ENCODE measurements at regions not wholly inside any gene's neighbourhood (a gene's known extent, or its start where the extent isn't known, plus 50 kb on each side); places are given as distances from the start of the nearest gene placed in this dataset.

- no peaks in the 10 kb centered on the region for H4K20me1 ChIP-seq (ENCODE audit: insufficient read depth, low read length)
- no peaks in the 10 kb centered on the region for H3K4me1 ChIP-seq (ENCODE audit: insufficient read depth, low read length)
- no peak for TF ChIP-seq CTCF (IDR thresholded peaks at IDR 0.05; ENCODE audit: insufficient read depth, low read depth, low read length)
- no peak for TF ChIP-seq EZH2 (IDR thresholded peaks at IDR 0.05; ENCODE audit: insufficient read depth, low read length)
- H3K27me3 ChIP-seq (ENCODE audit: insufficient read depth, low read length), result no peaks in the 10 kb centered on the region
- H3K4me3 ChIP-seq (ENCODE audit: insufficient read depth, low read depth, low read length), result no peak overlapping the region
- no peaks in the 10 kb centered on the region for H3K9me3 ChIP-seq (ENCODE audit: insufficient read depth, low read depth, low read length)
- DNase-seq (ENCODE audit: low read depth), result no peak
- H3K79me2 ChIP-seq (ENCODE audit: insufficient read depth, low read length), result no peaks in the 10 kb centered on the region
- Mint-ChIP-seq H3K27ac (ENCODE audit: unreplicated experiment) (no peak overlapping the region), H3K4me1 (ENCODE audit: low read depth, unreplicated experiment) (peaks cover 10% of the 10 kb centered on the region), H3K9me3 (ENCODE audit: unreplicated experiment) (no peaks in the 10 kb centered on the region), H3K4me3 (ENCODE audit: unreplicated experiment) (no peak overlapping the region), H3K36me3 (ENCODE audit: low read depth, unreplicated experiment) (no peaks in the 10 kb centered on the region), H3K27me3 (ENCODE audit: low read depth, unreplicated experiment) (no peaks in the 10 kb centered on the region)
- no peak overlapping the region for H3K4me2 ChIP-seq (ENCODE audit: low read length)
- H3K27ac ChIP-seq (ENCODE audit: low read depth, low read length), result no peak overlapping the region
- H2AFZ ChIP-seq (ENCODE audit: low read depth, low read length), result no peak overlapping the region
- no peaks in the 10 kb centered on the region for H3K36me3 ChIP-seq (ENCODE audit: insufficient read depth, low read length)
- no peak for FAIRE-seq
- no peak overlapping the region for H3K9ac ChIP-seq (ENCODE audit: low read length)
Measured at GRCh38 chr13:59012731-59013130, 1151.0 kb downstream of the DIAPH3 start.

- H4K20me1 ChIP-seq (ENCODE audit: insufficient read depth, low read length), result no peaks in the 10 kb centered on the region
- no peak for TF ChIP-seq EZH2 (IDR thresholded peaks at IDR 0.05; ENCODE audit: insufficient read depth, low read length)
- TF ChIP-seq CTCF (IDR thresholded peaks at IDR 0.05; ENCODE audit: insufficient read depth, low read depth, low read length), result no peak
- Mint-ChIP-seq H3K36me3 (ENCODE audit: low read depth, unreplicated experiment) (no peaks in the 10 kb centered on the region), H3K9me3 (ENCODE audit: unreplicated experiment) (no peaks in the 10 kb centered on the region), H3K4me3 (ENCODE audit: unreplicated experiment) (no peak overlapping the region), H3K27me3 (ENCODE audit: low read depth, unreplicated experiment) (no peaks in the 10 kb centered on the region), H3K27ac (ENCODE audit: unreplicated experiment) (no peak overlapping the region), H3K4me1 (ENCODE audit: low read depth, unreplicated experiment) (peaks cover 10% of the 10 kb centered on the region)
- no peaks in the 10 kb centered on the region for H3K79me2 ChIP-seq (ENCODE audit: insufficient read depth, low read length)
- DNase-seq (ENCODE audit: low read depth) (peak; percentile 45), FAIRE-seq (no peak)
- H3K4me3 ChIP-seq (ENCODE audit: insufficient read depth, low read depth, low read length), result no peak overlapping the region
- H2AFZ ChIP-seq (ENCODE audit: low read depth, low read length), result no peak overlapping the region
- no peak overlapping the region for H3K4me2 ChIP-seq (ENCODE audit: low read length)
- H3K27ac ChIP-seq (ENCODE audit: low read depth, low read length), result no peak overlapping the region
- no peaks in the 10 kb centered on the region for H3K27me3 ChIP-seq (ENCODE audit: insufficient read depth, low read length)
- H3K9ac ChIP-seq (ENCODE audit: low read length), result no peak overlapping the region
- no peaks in the 10 kb centered on the region for H3K36me3 ChIP-seq (ENCODE audit: insufficient read depth, low read length)
- no peaks in the 10 kb centered on the region for H3K4me1 ChIP-seq (ENCODE audit: insufficient read depth, low read length)
- no peaks in the 10 kb centered on the region for H3K9me3 ChIP-seq (ENCODE audit: insufficient read depth, low read depth, low read length)
Measured at GRCh38 chr13:59016250-59016649, 1147.5 kb downstream of the DIAPH3 start.

- H3K36me3 Mint-ChIP-seq (ENCODE audit: low read depth, unreplicated experiment), result no peaks in the 10 kb centered on the region
- no peak overlapping the region for H3K27ac ChIP-seq (ENCODE audit: low read depth, low read length)
- no peak overlapping the region for H3K4me3 Mint-ChIP-seq (ENCODE audit: unreplicated experiment)
- no peaks in the 10 kb centered on the region for H3K9me3 Mint-ChIP-seq (ENCODE audit: unreplicated experiment)
- no peaks in the 10 kb centered on the region for H4K20me1 ChIP-seq (ENCODE audit: insufficient read depth, low read length)
- no peaks in the 10 kb centered on the region for H3K27me3 ChIP-seq (ENCODE audit: insufficient read depth, low read length)
- H3K27me3 Mint-ChIP-seq (ENCODE audit: low read depth, unreplicated experiment), result no peaks in the 10 kb centered on the region
- H3K4me1 ChIP-seq (ENCODE audit: insufficient read depth, low read length), result no peaks in the 10 kb centered on the region
- no peaks in the 10 kb centered on the region for H3K9me3 ChIP-seq (ENCODE audit: insufficient read depth, low read depth, low read length)
- no peak for FAIRE-seq
- no peak overlapping the region for H3K4me3 ChIP-seq (ENCODE audit: insufficient read depth, low read depth, low read length)
- H3K4me1 Mint-ChIP-seq (ENCODE audit: low read depth, unreplicated experiment), result no peaks in the 10 kb centered on the region
- peak; percentile 9 for DNase-seq (ENCODE audit: low read depth)
- H2AFZ ChIP-seq (ENCODE audit: low read depth, low read length), result no peak overlapping the region
- H3K79me2 ChIP-seq (ENCODE audit: insufficient read depth, low read length), result no peaks in the 10 kb centered on the region
- no peaks in the 10 kb centered on the region for H3K36me3 ChIP-seq (ENCODE audit: insufficient read depth, low read length)
- no peak overlapping the region for H3K9ac ChIP-seq (ENCODE audit: low read length)
- H3K4me2 ChIP-seq (ENCODE audit: low read length), result no peak overlapping the region
- TF ChIP-seq CTCF (IDR thresholded peaks at IDR 0.05; ENCODE audit: insufficient read depth, low read depth, low read length) (no peak), EZH2 (IDR thresholded peaks at IDR 0.05; ENCODE audit: insufficient read depth, low read length) (no peak)
- H3K27ac Mint-ChIP-seq (ENCODE audit: unreplicated experiment), result no peak overlapping the region
Measured at GRCh38 chr13:59024434-59024833, 1139.3 kb downstream of the DIAPH3 start.
